HG02642 (cell line): ENCODE measurements at regions not wholly inside any gene's neighbourhood (a gene's known extent, or its start where the extent isn't known, plus 50 kb on each side); places are given as distances from the start of the nearest gene placed in this dataset.

Experiments
- ATAC-seq: cut with Tn5 transposase; IDR thresholded peaks from one replicate; pipeline ENCODE4 v1.9.1; 2021; ENCODE audit warnings: mild to moderate bottlenecking; ENCODE audit not compliant: unreplicated experiment, poor library complexity

GRCh38 chr13:106986033-106986484, 418.1 kb upstream of the ARGLU1 start:
- ATAC-seq: no peak

GRCh38 chr13:106985481-106985880, 417.5 kb upstream of the ARGLU1 start:
- ATAC-seq: no peak

GRCh38 chr13:106981051-106981450, 413.1 kb upstream of the ARGLU1 start:
- ATAC-seq: no peak

GRCh38 chr13:106967391-106967790, 399.5 kb upstream of the ARGLU1 start:
- no peak for ATAC-seq

GRCh38 chr13:106963151-106963550, 395.2 kb upstream of the ARGLU1 start:
- no peak for ATAC-seq

- ATAC-seq: no peak
These were observed 393.7 kb upstream of the ARGLU1 start for GRCh38 chr13:106961651-106962050.

GRCh38 chr13:106961216-106961615, 393.3 kb upstream of the ARGLU1 start:
- ATAC-seq: no peak

GRCh38 chr13:106958621-106959048, 390.7 kb upstream of the ARGLU1 start:
- ATAC-seq: no peak

- no peak for ATAC-seq
These were observed 374.6 kb upstream of the ARGLU1 start for GRCh38 chr13:106942563-106942962.

- ATAC-seq: no peak
These were observed 373.8 kb upstream of the ARGLU1 start for GRCh38 chr13:106941779-106942178.

GRCh38 chr13:106927421-106927820, 359.5 kb upstream of the ARGLU1 start:
- no peak for ATAC-seq

- no peak for ATAC-seq
These were observed 354.4 kb upstream of the ARGLU1 start for GRCh38 chr13:106922384-106922783.

- ATAC-seq: no peak
These were observed 351.7 kb upstream of the ARGLU1 start for GRCh38 chr13:106919638-106920037.

- no peak for ATAC-seq
These were observed 351.2 kb upstream of the ARGLU1 start for GRCh38 chr13:106919133-106919532.

- no peak for ATAC-seq
These were observed 350.6 kb upstream of the ARGLU1 start for GRCh38 chr13:106918557-106918860.

- ATAC-seq: peak; percentile 96
These were observed 350.0 kb upstream of the ARGLU1 start for GRCh38 chr13:106917673-106918556.

GRCh38 chr13:106917024-106917571, 349.2 kb upstream of the ARGLU1 start:
- no peak for ATAC-seq

- ATAC-seq: no peak
These were observed 348.5 kb upstream of the ARGLU1 start for GRCh38 chr13:106916329-106916976.

GRCh38 chr13:106915146-106915545, 347.2 kb upstream of the ARGLU1 start:
- ATAC-seq: no peak

- ATAC-seq: no peak
These were observed 343.7 kb upstream of the ARGLU1 start for GRCh38 chr13:106911627-106912026.

GRCh38 chr13:106911020-106911419, 343.1 kb upstream of the ARGLU1 start:
- ATAC-seq: no peak
